ENCODE measurements at regions not wholly inside any gene's neighbourhood (a gene's known extent, or its start where the extent isn't known, plus 50 kb on each side); places are given as distances from the start of the nearest gene placed in this dataset.

GRCh38 chr20:24878657-24879056 is 70.4 kb upstream of the CST7 start:
- Histone ChIP-seq H3K9me2 (replicated peaks; ENCODE audit: insufficient read depth, low read length) (no peaks in the 10 kb centered on the region), H3K9me3 (replicated peaks; ENCODE audit: insufficient read depth, low read length) (no peaks in the 10 kb centered on the region), H3K4me2 (ENCODE audit: low read depth, low read length) (no peak overlapping the region), H3K9ac (ENCODE audit: low read length) (no peak overlapping the region), H3K36me3 (replicated peaks; ENCODE audit: insufficient read depth, low read length) (no peaks in the 10 kb centered on the region), H3K4me3 (ENCODE audit: low read length) (no peak overlapping the region), H3K4me1 (ENCODE audit: low read length) (no peaks in the 10 kb centered on the region), H2AFZ (ENCODE audit: low read length) (no peak overlapping the region), H3K27me3 (replicated peaks; ENCODE audit: insufficient read depth, low read length) (no peaks in the 10 kb centered on the region), H4K20me1 (ENCODE audit: insufficient read depth, low read length) (no peaks in the 10 kb centered on the region), H3K79me2 (ENCODE audit: low read length) (no peaks in the 10 kb centered on the region), H3F3A (ENCODE audit: insufficient read depth, low read length) (no peaks in the 10 kb centered on the region), H3K27ac (ENCODE audit: low read length) (no peak overlapping the region)
- DNase-seq = no peak
- TF ChIP-seq CTCF (IDR thresholded peaks at IDR 0.05; ENCODE audit: low read length) = no peak
- TF ChIP-seq EZH2phosphoT487 (IDR thresholded peaks at IDR 0.05; ENCODE audit: low read length) = no peak
- no peak for TF ChIP-seq EZH2 (optimal IDR thresholded peaks at IDR 0.05; ENCODE audit: low read depth, low read length)

GRCh38 chr20:24879875-24880274 is 69.2 kb upstream of the CST7 start:
- Histone ChIP-seq H4K20me1 (ENCODE audit: insufficient read depth, low read length) (no peaks in the 10 kb centered on the region), H3K4me3 (ENCODE audit: low read length) (no peak overlapping the region), H3K36me3 (replicated peaks; ENCODE audit: insufficient read depth, low read length) (no peaks in the 10 kb centered on the region), H3K4me1 (ENCODE audit: low read length) (no peaks in the 10 kb centered on the region), H3F3A (ENCODE audit: insufficient read depth, low read length) (no peaks in the 10 kb centered on the region), H3K4me2 (ENCODE audit: low read depth, low read length) (no peak overlapping the region), H3K27me3 (replicated peaks; ENCODE audit: insufficient read depth, low read length) (no peaks in the 10 kb centered on the region), H3K79me2 (ENCODE audit: low read length) (no peaks in the 10 kb centered on the region), H3K9ac (ENCODE audit: low read length) (no peak overlapping the region), H3K9me3 (replicated peaks; ENCODE audit: insufficient read depth, low read length) (no peaks in the 10 kb centered on the region), H3K27ac (ENCODE audit: low read length) (no peak overlapping the region), H3K9me2 (replicated peaks; ENCODE audit: insufficient read depth, low read length) (no peaks in the 10 kb centered on the region), H2AFZ (ENCODE audit: low read length) (no peak overlapping the region)
- no peak for DNase-seq
- TF ChIP-seq CTCF (IDR thresholded peaks at IDR 0.05; ENCODE audit: low read length) = no peak
- TF ChIP-seq EZH2phosphoT487 (IDR thresholded peaks at IDR 0.05; ENCODE audit: low read length) = no peak
- no peak for TF ChIP-seq EZH2 (optimal IDR thresholded peaks at IDR 0.05; ENCODE audit: low read depth, low read length)

GRCh38 chr20:24880356-24880755 is 68.7 kb upstream of the CST7 start:
- Histone ChIP-seq H3K36me3 (replicated peaks; ENCODE audit: insufficient read depth, low read length) (no peaks in the 10 kb centered on the region), H3K4me3 (ENCODE audit: low read length) (no peak overlapping the region), H3K9me2 (replicated peaks; ENCODE audit: insufficient read depth, low read length) (no peaks in the 10 kb centered on the region), H3K27ac (ENCODE audit: low read length) (no peak overlapping the region), H3F3A (ENCODE audit: insufficient read depth, low read length) (no peaks in the 10 kb centered on the region), H3K27me3 (replicated peaks; ENCODE audit: insufficient read depth, low read length) (no peaks in the 10 kb centered on the region), H3K4me1 (ENCODE audit: low read length) (no peaks in the 10 kb centered on the region), H3K4me2 (ENCODE audit: low read depth, low read length) (no peak overlapping the region), H3K9ac (ENCODE audit: low read length) (no peak overlapping the region), H3K79me2 (ENCODE audit: low read length) (no peaks in the 10 kb centered on the region), H3K9me3 (replicated peaks; ENCODE audit: insufficient read depth, low read length) (no peaks in the 10 kb centered on the region), H2AFZ (ENCODE audit: low read length) (no peak overlapping the region), H4K20me1 (ENCODE audit: insufficient read depth, low read length) (no peaks in the 10 kb centered on the region)
- TF ChIP-seq EZH2phosphoT487 (IDR thresholded peaks at IDR 0.05; ENCODE audit: low read length) = no peak
- TF ChIP-seq CTCF (IDR thresholded peaks at IDR 0.05; ENCODE audit: low read length) = no peak
- TF ChIP-seq EZH2 (optimal IDR thresholded peaks at IDR 0.05; ENCODE audit: low read depth, low read length) = no peak
- DNase-seq = no peak
